NCI-H748 treated with DMSO at 0.1 percent for 48 hours (cell line): ENCODE measurements at regions not wholly inside any gene's neighbourhood (a gene's known extent, or its start where the extent isn't known, plus 50 kb on each side); places are given as distances from the start of the nearest gene placed in this dataset.
A peak's percentile ranks its signal among the peaks of the same experiment; 100 is the strongest.

Source experiments
- DNase-seq: peaks from one replicate; lab custom pipeline; 2025; lab: John Stamatoyannopoulos, UW

DNA sequence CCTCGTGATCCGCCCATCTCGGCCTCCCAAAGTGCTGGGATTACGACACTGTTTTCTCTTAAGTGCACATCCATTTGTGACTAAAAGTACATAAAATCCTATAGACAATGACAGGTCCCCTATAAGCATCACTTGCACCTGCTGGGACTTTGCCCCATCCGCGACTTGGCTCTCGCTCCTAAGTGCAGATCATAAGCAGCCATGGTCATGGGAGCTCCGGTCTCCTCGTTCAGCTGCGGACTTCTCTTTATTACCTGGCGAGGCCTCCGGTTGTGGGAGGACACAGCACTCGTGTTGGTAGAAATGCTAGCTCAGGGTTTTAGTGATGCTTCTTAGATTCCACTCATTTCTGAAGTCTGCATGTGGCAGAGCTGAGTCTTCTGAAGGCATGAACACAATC, 92.7 kb upstream of the ST6GAL2 start:
- DNase-seq, result no peak

DNA sequence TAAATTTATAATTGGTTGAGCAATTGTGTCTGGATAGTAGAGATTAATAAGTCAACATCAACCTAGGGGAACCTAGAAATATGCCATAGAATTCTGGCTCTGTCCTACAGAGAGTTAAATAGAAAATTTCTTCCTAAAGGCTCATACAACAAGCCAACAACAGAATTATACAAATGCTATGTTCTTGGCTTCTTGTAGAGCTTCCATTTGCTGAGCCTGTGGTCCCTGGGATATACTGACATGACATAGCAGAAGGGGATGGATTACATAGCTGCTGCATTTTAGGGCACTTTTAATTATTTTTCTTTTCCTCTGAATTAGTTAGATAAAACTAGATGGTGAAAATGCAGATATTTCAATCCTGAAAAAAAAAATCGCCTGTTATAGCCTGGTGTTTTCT, 95.5 kb upstream of the ST6GAL2 start:
- no peak for DNase-seq

DNA sequence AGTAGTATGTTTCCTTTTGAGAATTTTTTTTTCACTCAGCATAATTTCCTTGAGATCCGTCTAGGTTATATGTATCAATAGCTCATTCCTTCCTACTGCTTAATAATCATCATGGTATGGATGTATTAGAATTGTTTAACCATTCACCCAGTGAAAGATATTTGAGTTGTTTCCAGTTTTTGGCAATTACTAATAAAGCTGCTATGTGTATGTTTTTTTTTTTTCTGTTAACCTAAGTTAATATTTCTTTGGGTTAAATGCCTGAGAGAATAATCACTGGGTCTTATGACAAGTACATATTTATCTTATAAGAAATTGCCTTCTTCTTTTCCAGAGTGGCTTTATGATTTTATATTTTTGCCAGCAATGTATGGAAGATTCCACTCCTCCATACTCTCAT, 96.4 kb upstream of the ST6GAL2 start:
- no peak for DNase-seq

DNA sequence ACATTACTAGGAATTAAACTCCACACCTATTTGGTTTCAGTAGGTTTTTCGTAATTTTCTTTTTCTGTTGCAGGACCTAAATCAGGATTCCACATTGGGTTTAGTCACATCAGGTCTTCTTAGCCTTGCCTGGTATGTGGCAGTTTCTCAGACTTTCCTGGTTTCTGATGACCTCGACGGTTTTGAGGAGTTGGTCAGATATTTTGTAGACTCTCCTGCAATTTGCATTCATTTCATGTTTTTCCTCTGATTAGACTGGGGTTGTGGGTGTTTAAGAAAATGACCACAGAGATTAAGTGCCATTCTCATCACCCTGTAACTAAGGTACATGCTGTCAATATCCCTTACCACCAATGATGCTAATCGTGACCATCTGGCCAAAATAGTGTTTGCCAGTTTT, 97.3 kb upstream of the ST6GAL2 start:
- DNase-seq, result no peak

DNA sequence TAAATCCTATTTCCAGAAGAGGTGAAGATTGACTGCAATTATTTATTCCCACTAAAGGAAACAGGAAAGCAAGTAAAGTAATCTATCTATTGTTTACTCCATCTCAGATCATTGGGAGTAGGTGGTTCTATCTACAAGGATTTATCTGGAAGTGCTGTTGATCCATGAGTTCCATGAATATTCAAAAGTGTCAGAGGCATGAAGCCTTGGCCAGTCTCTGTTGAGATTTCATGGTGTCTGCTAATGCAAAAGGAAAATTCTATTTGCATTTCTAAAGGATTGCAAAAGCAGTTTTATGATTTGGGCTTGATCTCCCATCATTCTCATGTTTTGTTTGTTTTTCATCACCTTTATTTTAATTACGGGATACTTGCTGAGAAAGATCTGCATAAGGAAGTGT, 102.4 kb upstream of the ST6GAL2 start:
- no peak for DNase-seq

DNA sequence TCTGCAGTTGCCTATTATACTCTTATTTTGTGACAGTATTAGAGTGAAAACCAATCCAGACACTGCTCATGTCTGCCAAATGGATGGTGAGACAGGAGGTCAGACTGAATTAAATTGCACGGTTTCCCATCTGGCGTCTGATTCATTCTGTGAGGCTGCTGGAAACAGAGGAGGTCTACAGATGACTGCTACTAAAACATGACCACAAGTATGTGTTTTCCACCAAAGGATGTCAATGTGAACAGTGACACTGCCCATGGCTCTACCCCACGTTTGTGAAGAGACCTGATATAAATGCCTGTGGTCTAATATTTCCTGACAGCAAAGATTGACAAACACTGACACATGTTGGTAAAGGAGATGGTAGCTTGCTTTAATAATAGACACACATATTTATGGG, 104.3 kb upstream of the ST6GAL2 start:
- no peak for DNase-seq

DNA sequence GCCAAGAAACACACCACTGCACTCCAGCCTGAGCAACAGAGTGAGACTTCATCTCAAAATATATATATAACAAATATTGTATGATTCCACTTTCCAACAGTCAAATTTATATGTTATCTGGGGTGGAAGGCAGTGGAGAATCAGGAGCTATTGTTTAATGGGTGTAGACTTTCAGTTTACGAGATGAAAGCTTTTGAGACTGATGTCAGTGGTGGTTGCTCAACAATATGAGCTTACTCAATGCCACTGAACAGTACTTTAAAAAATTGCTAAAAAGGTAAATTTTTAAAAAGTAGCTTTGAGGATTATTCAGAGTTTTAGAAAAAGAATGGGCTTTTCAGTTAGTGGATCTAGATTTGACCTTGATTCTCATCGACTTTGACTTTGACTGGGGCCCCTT, 105.9 kb upstream of the ST6GAL2 start:
- no peak for DNase-seq

DNA sequence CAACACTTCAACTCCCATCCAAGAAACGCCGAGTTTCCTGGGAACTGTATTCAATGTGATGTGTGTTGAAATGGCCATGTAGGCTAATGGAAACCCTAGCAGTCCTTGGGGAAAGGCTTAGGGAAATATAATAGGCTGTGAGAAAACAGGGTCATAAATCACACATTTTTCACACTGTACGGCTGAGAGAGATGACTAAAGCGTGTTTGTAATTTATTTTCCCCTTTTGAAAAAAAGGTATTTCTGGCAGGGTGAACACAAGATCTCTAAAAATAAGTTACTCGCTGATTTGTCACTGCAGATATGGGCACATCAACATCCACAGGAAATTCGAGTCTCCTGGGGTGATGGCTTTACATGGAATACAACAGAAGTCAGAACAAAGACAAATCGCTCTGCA, 109.6 kb upstream of the ST6GAL2 start:
- no peak for DNase-seq

DNA sequence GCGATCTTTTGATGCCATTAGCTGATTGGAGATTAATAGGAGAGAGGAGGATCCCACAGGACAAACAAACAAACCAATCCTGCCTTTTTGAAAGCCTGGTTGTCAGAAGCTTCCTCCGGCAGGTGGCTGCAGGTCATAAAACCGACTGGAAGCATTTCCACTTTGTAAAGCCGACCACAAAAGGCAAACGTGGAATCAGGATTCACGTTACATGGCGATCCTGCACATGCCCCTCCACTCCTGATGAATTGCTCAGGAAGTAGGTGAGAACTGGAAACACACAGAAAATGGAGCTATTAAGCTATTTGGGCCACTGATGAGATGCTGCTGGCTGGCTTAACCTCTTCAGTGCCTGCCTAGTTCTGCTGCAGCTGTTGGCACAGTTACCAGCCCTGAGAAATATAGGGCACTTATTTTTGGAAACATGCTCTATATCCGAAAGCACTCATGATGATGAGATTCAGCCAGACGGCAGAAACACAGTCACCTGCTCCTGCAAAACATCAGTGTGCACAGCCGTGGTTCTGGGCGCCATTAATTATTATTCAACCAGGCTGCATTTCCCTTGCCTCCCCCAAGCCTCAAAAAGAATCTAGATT, 110.3 kb upstream of the ST6GAL2 start:
- DNase-seq, result peak; percentile 38

DNA sequence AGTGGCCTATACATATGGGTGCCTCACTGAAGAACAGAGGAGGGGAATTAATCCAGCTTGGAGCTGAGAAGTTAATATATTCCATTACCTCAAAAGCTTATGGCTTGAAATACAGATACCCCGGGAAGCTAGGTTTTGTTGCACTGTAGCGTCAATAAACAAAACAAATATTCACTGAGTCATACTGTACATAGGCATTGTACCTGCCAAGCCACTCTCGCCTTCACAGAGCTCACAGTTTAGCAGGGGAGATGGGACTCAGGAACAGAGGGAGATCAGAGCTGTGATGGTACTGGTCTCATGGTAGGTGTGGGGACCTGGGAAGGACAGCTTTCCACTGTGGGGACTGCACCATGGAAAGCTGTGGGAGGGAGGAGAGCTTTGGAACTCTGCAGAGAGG, 111.2 kb upstream of the ST6GAL2 start:
- no peak for DNase-seq

DNA sequence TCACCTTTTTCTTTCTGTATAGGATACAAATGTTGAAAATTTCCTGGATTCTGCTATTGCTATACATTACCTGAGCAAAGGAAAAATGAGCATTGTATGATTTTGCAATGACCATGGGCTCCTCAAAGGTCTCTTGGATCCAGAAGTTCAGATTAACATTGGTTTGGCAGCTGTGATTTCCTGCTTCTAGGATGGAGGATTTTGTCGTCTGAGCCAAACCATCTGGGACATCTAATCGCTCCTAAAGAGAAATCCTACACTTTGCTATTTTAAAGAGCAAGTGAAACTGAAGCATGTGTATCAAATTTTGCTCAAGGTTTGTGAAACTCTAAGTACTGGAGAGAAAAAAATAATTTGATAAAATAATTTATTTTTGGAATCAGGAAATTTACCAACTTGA, 115.1 kb upstream of the ST6GAL2 start:
- no peak for DNase-seq

DNA sequence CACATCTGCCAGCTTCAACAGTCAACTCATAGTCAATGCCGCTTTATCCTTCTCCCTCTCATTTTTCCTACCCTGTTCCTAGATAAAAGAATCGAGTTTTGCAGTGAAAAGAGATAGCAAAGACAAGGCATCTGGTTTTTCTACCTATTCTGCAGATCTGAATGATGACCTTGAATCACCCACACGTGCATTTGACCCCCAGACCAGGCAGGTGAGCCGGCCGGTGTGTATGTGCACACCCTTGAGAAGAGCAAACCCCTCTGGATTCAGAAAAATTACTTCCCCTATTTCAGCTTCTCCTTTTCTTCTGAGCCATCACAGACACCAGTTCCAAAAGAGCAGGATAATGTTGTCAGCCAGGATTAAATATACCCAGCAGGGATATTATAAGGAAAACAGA, 115.6 kb upstream of the ST6GAL2 start:
- DNase-seq, result no peak

DNA sequence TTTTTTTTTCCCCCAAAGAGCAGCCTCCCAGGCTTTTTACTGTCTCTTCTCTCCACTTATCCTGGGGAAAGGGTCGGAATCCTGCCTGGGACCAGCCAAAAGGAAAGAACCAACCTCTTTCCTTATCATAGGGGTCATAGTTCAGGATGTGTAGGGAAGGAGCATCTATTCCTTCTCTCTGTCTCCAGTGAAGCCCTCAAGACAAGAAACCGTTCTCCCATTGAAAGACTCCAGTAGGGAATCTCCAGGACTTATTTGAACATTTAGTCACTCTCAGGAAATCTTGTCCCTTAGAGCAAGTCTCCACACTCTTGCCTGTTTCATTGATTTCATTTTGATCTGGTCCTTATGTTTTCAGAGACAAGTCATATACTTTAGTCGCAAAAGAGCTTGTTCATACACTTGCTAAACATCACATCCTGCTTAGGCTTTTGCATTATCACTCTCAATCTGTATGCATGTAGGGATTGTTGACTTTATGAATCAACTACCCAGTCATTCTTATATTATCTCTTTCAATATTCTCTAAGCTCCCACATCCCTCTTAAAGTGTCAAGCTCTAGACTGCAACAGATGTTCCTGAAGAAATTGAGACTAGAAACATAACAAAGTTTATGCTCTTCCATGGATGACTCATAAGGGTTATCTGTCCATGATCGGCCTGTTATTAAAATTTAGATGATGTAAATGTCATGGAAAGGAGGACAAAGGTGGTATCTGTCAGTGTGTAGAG, 116.2 kb upstream of the ST6GAL2 start:
- DNase-seq, result no peak

DNA sequence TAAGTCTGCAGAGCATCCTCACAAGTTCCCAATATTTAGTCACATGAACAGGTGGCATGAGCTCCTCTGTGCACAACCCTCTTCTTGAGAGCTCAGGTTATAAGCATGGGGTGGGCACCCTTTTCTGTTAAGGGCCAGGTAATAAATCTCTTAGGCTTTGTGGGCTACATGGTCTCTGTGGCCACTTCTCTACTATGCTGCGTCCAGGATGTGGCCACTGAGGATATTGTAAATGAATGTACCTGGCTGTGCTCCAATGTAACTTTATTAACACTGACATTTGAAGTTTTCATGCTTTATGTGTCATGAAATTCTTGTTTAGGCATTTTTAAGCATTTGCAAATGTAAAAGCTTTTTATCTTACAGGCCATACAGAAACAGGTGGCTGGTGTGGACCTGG, 116.8 kb upstream of the ST6GAL2 start:
- DNase-seq, result no peak

DNA sequence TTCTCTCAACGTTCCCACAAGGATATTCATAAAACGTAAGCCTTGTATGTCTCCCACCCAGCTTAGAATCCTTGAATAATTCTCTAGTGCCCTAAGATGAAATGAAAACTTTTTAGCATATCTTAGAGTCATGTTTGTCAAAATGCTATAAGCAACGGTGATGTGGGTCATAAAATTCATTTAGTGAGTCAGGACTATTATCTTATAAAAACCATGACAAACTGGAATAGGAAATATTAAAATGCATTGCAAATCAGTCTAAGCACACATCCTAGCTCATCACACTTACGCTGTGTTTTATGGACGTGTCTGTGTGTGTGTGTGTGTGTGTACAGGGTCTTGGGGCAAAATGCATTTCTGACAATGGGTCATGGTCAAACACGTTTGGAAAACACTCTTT, 119.9 kb upstream of the ST6GAL2 start:
- DNase-seq, result no peak

DNA sequence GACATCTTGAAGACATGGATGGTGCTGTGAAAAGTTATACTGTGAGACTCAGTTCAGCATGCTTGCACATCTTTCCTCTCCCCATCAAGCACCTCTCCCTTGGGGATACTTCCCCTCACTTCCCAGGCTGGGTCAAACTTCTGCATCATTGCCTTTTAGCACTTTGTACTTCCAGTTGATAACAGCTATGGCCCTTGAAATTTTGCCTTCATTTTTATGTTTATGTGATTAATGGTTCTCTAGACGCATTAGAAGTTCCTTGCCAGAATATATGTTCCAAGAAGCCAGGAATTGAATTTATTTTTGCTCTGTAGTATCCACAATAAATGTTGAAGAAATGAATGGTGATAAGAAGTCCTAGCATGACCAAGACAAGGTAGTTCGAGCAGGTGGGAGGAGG, 120.9 kb upstream of the ST6GAL2 start:
- DNase-seq, result no peak

DNA sequence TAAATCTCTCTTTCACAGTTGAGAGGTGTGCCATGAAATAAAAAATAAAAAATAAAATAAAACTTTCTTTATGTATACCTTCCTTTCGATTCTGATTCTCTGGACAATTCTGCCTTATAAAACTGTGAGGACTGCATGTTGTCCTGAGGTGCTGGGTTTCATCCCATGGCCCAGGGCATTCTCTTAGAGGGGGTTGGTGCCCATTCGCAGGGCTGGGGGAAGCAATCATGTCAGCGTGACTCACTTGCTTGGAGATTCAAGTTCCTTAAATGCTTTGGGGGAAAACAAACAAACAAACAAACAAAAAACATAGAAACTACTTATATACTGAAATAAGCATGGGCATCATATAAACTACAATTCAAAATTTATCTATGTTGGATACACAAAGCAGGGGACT, 122.0 kb upstream of the ST6GAL2 start:
- no peak for DNase-seq

DNA sequence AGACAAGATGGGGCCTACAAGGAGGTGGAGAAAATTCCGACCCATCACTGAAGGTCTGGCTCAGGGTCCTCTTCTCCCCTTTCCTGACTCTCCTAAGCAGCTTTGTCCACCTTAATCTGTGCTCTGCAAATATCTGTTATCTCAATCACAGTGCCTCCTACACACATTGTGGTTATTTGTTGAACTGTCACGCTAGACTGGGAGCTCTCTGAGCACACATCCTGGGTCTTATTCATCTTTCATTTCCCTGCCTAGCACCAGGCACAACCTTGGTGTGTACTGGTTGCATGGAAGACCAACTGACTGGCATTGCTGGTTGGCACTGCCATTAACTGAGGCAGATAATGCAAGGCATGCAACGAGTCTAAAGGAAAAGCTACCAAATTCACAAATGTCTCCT, 122.9 kb upstream of the ST6GAL2 start:
- DNase-seq, result no peak

DNA sequence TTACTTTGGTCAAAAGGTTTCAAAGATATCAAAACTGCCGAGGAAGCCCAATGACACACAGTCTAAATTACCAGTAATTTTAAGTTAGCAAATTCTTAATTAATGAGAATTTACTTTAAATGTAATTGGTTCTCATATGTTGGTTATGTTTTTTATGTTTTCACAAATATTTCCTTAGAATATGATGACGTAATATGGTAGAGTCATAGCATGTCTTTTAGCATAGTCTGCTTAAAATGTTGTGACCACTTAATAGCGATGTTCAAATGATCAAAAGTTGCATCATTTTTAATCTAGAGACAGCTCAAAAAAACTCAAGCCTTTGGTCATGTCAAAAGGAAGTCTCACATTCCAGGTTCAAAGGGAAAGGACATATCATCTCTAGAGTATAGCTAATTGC, 123.3 kb upstream of the ST6GAL2 start:
- DNase-seq, result no peak

DNA sequence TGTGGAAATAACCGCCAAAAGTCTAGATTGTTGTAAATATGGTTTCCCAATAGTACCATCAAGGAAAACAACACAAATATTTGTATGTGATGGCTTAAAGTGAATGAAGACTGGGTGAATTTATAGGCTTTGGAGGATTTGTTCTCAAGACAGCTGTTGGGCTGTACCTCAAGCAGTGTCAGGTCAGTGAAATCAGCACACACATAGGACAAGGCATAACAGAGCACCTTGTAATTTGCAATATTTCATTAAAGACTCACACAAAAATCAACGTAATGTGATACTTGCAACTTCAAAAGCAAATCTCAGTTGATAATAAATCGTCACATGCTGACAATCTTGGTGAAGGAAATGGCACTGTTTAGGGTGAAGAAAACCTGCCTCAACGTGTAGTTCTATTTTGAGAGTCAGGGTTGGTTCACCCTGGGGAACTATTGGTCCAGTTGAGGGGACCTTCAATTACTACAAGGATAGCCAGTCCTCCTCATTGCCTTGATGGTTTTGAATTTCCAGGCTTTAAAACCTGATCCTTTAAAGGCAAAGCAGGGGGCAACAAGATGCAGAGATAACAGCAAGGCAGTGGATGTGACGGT, 126.8 kb upstream of the ST6GAL2 start:
- DNase-seq, result no peak

DNA sequence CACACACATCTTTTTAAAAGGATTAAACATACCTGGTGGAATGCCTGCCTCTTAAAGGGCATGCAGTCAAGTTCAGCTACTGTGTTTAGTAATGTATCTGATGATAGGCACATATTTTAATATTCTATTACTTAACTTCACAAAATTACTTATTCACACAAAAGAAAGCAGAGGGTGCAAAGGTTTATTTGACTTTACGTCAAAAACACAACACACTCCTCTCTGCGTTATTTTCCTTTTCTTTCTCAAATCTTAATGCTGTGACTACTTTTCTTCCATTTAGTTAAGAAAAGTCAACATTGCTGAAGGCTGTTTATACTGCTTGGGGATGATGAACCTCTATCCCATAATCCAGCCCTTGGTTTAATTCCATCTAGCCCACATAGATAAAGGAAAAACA, 127.9 kb upstream of the ST6GAL2 start:
- no peak for DNase-seq

DNA sequence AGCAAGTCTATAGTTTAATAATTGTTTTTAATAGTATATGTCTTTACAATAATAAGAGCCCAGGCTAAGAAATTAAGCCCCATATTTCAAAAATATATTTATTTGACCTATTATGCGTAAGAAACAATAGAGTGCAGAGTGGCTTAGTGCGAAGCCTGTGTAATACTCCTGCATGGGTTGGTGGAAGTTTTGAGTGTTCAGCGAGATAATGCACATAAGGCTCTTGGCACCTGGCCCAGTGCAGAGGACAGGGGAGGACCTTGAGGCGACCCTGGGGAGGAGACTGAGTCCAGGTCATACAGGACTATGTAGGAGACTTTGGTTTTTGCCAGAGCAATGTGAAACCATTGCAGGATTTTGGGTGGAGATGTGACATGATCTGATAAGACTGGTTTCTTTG, 132.4 kb upstream of the ST6GAL2 start:
- no peak for DNase-seq

DNA sequence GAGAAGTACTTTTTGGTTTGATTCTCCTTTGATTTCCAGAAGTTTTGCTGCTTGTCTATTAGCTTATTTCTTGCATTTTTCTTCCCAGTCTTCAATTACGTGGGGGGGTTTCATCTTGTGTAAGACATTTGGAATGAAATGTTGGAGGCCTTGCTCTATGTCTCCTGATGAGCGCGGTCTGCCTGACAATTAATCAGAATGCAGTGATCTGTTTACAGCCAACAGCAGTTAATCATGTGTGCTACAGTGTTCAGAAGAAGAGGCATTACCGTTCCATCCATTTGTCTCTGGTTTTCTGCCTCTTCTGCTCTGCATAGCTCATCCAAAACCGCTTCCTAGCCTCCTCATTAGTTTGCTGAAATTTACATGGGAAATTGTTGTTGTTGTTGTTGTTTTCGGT, 134.4 kb upstream of the ST6GAL2 start:
- no peak for DNase-seq

DNA sequence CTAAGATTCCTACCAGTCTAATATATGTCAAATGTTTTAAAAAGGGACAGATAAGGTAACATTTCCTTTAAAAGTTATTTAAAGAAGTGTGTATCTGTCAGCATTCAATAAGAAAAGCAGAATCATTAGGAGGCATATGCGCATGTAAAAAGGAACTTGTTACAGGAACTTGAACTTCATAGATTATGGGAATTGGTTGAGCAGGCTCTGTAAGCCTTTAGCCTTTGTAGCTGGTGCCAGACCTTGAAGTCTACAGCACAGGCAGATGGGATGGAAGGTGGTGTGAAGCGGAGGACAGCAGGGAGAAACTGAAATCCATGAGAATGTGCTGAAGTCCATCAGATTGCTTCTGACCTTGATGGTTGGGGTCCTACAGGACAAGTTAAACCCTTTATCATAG, 138.3 kb upstream of the ST6GAL2 start:
- DNase-seq, result no peak
